Pancreas (tissue), 10 donors: ENCODE measurements at regions not wholly inside any gene's neighbourhood (a gene's known extent, or its start where the extent isn't known, plus 50 kb on each side); places are given as distances from the start of the nearest gene placed in this dataset.

Experiments
- ATAC-seq, 4 donors: fragments of 200-7000 bp; cut with Tn5 transposase; one replicate each; pipeline versions ENCODE4 v1.8.0 to v1.9.1; 2020; ENCODE audit warnings: mild to moderate bottlenecking in 4 of 4, moderate library complexity in 4 of 4
- DNase-seq, 6 donors: peaks; one replicate each; pipeline ENCODE4 v3.0.0-alpha.2; 2020
- FAIRE-seq: peaks from 2 replicates; lab custom pipeline; 2012; peaks lifted over from hg19 to GRCh38; lab: Jason Lieb, UNC
- H3K27ac ChIP-seq, 4 donors: fragments of 200-600 bp; sonication (generic); 1 replicate in 3 of 4; 2 replicates in 1 of 4; pipeline versions ENCODE4 v1.5.0 to v1.8.0; 2020
- H3K27me3 ChIP-seq, 4 donors: fragments of 200-600 bp; one replicate each; pipeline ENCODE4 v1.8.0; 2021
- H3K36me3 ChIP-seq, 3 donors: fragments of 200-600 bp; sonication (generic) in 1 of 3; one replicate each; pipeline versions ENCODE4 v1.5.0 to v1.8.0; 2020 to 2021
- H3K4me1 ChIP-seq, 3 donors: fragments of 200-600 bp; one replicate each; pipeline ENCODE4 v1.8.0; 2021
- H3K4me3 ChIP-seq, 4 donors: fragments of 200-600 bp; sonication (generic) in 2 of 4; one replicate each; pipeline versions ENCODE4 v1.5.0 to v1.8.0; 2020 to 2021
- H3K9me3 ChIP-seq, 4 donors: fragments of 200-600 bp; one replicate each; pipeline ENCODE4 v1.8.0; 2021
- CTCF ChIP-seq, 4 donors: fragments of 200-600 bp; sonication (generic) in 3 of 4; IDR thresholded peaks; one replicate each; pipeline versions ENCODE4 v1.5.0 to v1.8.0; 2021; ENCODE audit warnings: antibody characterized with exemption in 4 of 4
- WGBS, 2 donors: extraction: QIAGEN DNeasy Blood & Tissue Kit; methylation state at CpG; one replicate each; pipeline ENCODE4 v1.1.7; 2013; 5-methylcytosine and 5-hydroxymethylcytosine counted together
- intact Hi-C, 3 donors: fragments of 100-400 bp; cut with DNase I; formaldehyde crosslinking; loops; one replicate each; pipeline versions ENCODE4 v1.11.1 to v1.14.2; 2022
- donor health status: healthy with polysubstance abuse.
- donor health status: DM: no; HTN: no; CAD: no; lungs with moderate emphysema.
- donor health status: DM: no; HTN: no; CAD: no.
- donor health status: control.
- donor health status: control.
- donor health status: Bipolar disorder and iron deficiency.
- donor health status: DM: yes; HTN: yes; CAD: no.
- donor health status: DM: no; HTN: no; CAD: no.
- donor health status: DM: no; HTN: no; CAD: no.
- donor health status: DM: yes; HTN: yes; CAD: no.

DNA sequence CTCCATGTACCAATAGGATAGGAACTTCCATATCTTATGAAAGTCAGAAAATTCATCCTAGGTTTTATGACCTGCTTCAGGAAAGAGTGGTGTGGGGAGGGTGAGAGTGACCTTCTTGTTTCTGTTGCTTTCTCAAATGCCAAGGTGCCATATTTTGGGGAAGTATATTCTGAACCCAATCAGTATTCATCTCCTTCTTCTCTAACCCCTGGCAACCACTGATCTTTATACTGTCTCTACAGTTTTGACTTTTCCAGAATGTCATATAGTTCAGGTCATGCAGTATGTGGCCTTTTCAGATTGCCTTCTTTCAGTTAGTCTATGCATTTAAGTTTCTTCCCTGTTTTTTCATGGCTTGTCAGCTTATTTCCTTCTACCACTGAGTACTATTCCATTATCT, 321.4 kb upstream of the SEMA6A start:
- Histone ChIP-seq H3K27ac (no peak overlapping the region), H3K27me3 (no peaks in the 10 kb centered on the region), H3K9me3 (no peaks in the 10 kb centered on the region), H3K36me3 (no peaks in the 10 kb centered on the region), H3K4me3 (no peak overlapping the region), H3K4me1 (no peaks in the 10 kb centered on the region)
- DNase-seq (no peak), FAIRE-seq (no peak), ATAC-seq (no peak)
- no peak for TF ChIP-seq CTCF (IDR thresholded peaks at IDR 0.05)
- intact Hi-C loops: no loop called here

DNA sequence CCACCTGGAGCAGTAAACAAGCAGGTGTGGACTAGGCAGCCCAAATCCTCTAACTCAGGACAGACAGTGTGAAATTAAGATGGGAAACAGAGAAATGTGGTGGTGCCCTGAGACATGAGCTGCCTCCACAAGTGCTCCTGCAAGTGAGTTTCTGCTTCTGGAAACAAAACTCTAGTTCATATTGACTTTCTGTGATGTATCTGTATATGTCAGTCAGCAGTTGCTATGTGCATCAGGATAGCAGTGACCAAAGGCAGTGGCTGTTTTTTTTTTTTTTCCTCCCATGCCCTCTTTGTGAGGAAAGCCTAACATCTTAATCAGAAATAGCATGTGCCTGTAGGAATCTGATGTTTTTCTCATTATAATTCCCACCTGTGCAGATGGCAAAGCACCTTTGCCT, 318.4 kb upstream of the SEMA6A start:
- H3K9me3 ChIP-seq: no peaks in the 10 kb centered on the region
- H3K27ac ChIP-seq: no peak overlapping the region
- no peaks in the 10 kb centered on the region for H3K4me1 ChIP-seq
- no peak for FAIRE-seq
- H3K4me3 ChIP-seq: no peak overlapping the region
- ATAC-seq: no peak
- intact Hi-C loops: no loop called here
- no peak for DNase-seq
- TF ChIP-seq CTCF (IDR thresholded peaks at IDR 0.05): no peak
- no peaks in the 10 kb centered on the region for H3K36me3 ChIP-seq
- no peaks in the 10 kb centered on the region for H3K27me3 ChIP-seq

GRCh38 chr5:116887104-116887503, 312.5 kb upstream of the SEMA6A start:
- FAIRE-seq (no peak), DNase-seq (no peak), ATAC-seq (no peak)
- WGBS, 2 donors: 51 to 80% methylated on average over 1 of the region's 1 CpG
- H3K4me3 ChIP-seq: no peak overlapping the region
- H3K9me3 ChIP-seq: no peaks in the 10 kb centered on the region
- no peak for TF ChIP-seq CTCF (IDR thresholded peaks at IDR 0.05)
- no peaks in the 10 kb centered on the region for H3K4me1 ChIP-seq
- H3K36me3 ChIP-seq: no peaks in the 10 kb centered on the region
- no peaks in the 10 kb centered on the region for H3K27me3 ChIP-seq
- intact Hi-C loops: no loop called here
- no peak overlapping the region for H3K27ac ChIP-seq

- H3K9me3 ChIP-seq: no peaks in the 10 kb centered on the region
- no peaks in the 10 kb centered on the region for H3K27me3 ChIP-seq
- FAIRE-seq: no peak
- ATAC-seq: no peak
- no peak overlapping the region for H3K4me3 ChIP-seq
- no peaks in the 10 kb centered on the region for H3K36me3 ChIP-seq
- no peak for TF ChIP-seq CTCF (IDR thresholded peaks at IDR 0.05)
- intact Hi-C loops: no loop called here
- DNase-seq: no peak
- no peaks in the 10 kb centered on the region for H3K4me1 ChIP-seq
- H3K27ac ChIP-seq: no peak overlapping the region
These were observed 311.2 kb upstream of the SEMA6A start for GRCh38 chr5:116885825-116886224.

GRCh38 chr5:116883875-116884274, 309.3 kb upstream of the SEMA6A start:
- no peaks in the 10 kb centered on the region for H3K36me3 ChIP-seq
- no peaks in the 10 kb centered on the region for H3K4me1 ChIP-seq
- no peak for TF ChIP-seq CTCF (IDR thresholded peaks at IDR 0.05)
- DNase-seq (no peak), FAIRE-seq (no peak), ATAC-seq (no peak)
- H3K27ac ChIP-seq: no peak overlapping the region
- intact Hi-C loops: no loop called here
- H3K9me3 ChIP-seq: no peaks in the 10 kb centered on the region
- 82 to 90% methylated on average over 2 of the region's 2 CpGs for WGBS, 2 donors
- no peaks in the 10 kb centered on the region for H3K27me3 ChIP-seq
- H3K4me3 ChIP-seq: no peak overlapping the region
